Fibroblast of skin of left biceps (primary cell): ENCODE measurements at regions not wholly inside any gene's neighbourhood (a gene's known extent, or its start where the extent isn't known, plus 50 kb on each side); places are given as distances from the start of the nearest gene placed in this dataset.
"Not testable (repeated sequence)": the region's sequence is repeated elsewhere in the genome, so short reads cannot be mapped to it uniquely, and the experiment has no call there.

Source experiments
- DNase-seq, 2 experiments: peaks; one replicate each; pipeline ENCODE4 v3.0.0-alpha.2; 2013; ENCODE audit warnings: low read depth in 2 of 2

- no peak for DNase-seq
Observed at GRCh38 chr2:36302911-36303310, 52.7 kb upstream of the CRIM1 start.

- DNase-seq: no peak
Observed at GRCh38 chr2:36301843-36302242, 53.7 kb upstream of the CRIM1 start.

GRCh38 chr2:36300697-36301096, 54.9 kb upstream of the CRIM1 start:
- no peak for DNase-seq

- no peak for DNase-seq
Observed at GRCh38 chr2:36296798-36297197, 58.8 kb upstream of the CRIM1 start.

GRCh38 chr2:36294316-36294721, 61.3 kb upstream of the CRIM1 start:
- DNase-seq: no peak

- no peak for DNase-seq
Observed at GRCh38 chr2:36290306-36290856, 65.2 kb upstream of the CRIM1 start.

- DNase-seq: no peak
Observed at GRCh38 chr2:36289731-36290130, 65.8 kb upstream of the CRIM1 start.

GRCh38 chr2:36287363-36288275, 68.0 kb upstream of the CRIM1 start:
- no peak for DNase-seq

- not testable (repeated sequence) for DNase-seq
Observed at GRCh38 chr2:36279506-36279905, 76.1 kb upstream of the CRIM1 start.

- DNase-seq: no peak
Observed at GRCh38 chr2:36277881-36278523, 77.6 kb upstream of the CRIM1 start.

- peak; percentile 37 to 40 for DNase-seq
Observed at GRCh38 chr2:36277146-36277808, 78.3 kb upstream of the CRIM1 start.

- DNase-seq: no peak
Observed at GRCh38 chr2:36271266-36271665, 84.3 kb upstream of the CRIM1 start.

GRCh38 chr2:36270758-36271157, 84.8 kb upstream of the CRIM1 start:
- no peak for DNase-seq

GRCh38 chr2:36267194-36267593, 88.4 kb upstream of the CRIM1 start:
- DNase-seq: no peak

- DNase-seq: no peak
Observed at GRCh38 chr2:36266536-36267121, 88.9 kb upstream of the CRIM1 start.

GRCh38 chr2:36262581-36262980, 93.0 kb upstream of the CRIM1 start:
- DNase-seq: no peak

- DNase-seq: no peak
Observed at GRCh38 chr2:36255863-36256262, 99.7 kb upstream of the CRIM1 start.

GRCh38 chr2:36253086-36253485, 102.5 kb upstream of the CRIM1 start:
- DNase-seq: no peak

GRCh38 chr2:36246320-36246990, 109.1 kb upstream of the CRIM1 start:
- DNase-seq: no peak

GRCh38 chr2:36245651-36246050, 109.9 kb upstream of the CRIM1 start:
- DNase-seq: no peak

- DNase-seq: no peak
Observed at GRCh38 chr2:36238106-36238505, 117.5 kb upstream of the CRIM1 start.
